ENCODE measurements at regions not wholly inside any gene's neighbourhood (a gene's known extent, or its start where the extent isn't known, plus 50 kb on each side); places are given as distances from the start of the nearest gene placed in this dataset.

DNA sequence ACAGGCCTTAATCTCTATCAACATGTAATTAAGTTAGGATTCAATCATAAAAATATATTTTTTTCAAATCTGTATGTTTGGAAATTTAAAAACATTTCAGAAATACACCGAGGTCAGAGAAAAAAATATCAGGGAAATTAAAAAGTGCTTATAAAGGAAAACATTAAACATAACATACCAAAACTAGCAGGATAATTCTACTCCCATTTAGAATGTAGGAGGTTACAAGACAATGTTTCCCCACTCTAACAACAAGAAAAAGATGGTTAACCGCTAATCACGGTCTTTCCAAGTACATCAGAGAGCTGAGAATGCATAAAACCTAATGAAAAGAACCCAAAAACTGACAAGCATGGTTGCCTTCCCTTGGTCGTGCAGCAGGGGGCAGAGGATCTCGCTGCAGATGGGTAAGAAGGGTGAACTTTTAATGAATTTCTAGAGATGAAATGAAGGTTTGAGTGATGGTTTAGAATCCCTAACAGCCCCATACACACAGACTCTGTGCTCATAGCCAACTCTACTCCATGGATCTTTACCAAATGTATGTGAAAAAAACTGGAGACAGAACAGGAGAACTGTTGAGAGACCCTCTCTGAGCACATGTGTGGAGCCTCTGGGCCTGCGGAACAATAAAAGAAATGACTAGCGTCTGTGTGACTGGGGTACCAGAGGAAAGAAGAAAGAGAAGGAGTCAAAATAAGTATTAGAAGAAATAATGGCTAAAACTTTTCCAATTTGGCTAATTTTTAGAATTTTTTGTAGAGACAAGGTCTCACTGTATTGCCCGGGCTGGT, 51.3 kb upstream of the LSM14A start:
- peak; percentile 7 to 23 for DNase-seq

All from NCI-H526 (cell line).